Pancreas (tissue), 10 donors: ENCODE measurements at regions not wholly inside any gene's neighbourhood (a gene's known extent, or its start where the extent isn't known, plus 50 kb on each side); places are given as distances from the start of the nearest gene placed in this dataset.

Experiments
- ATAC-seq, 4 donors: fragments of 200-7000 bp; cut with Tn5 transposase; one replicate each; pipeline versions ENCODE4 v1.8.0 to v1.9.1; 2020; ENCODE audit warnings: mild to moderate bottlenecking in 4 of 4, moderate library complexity in 4 of 4
- DNase-seq, 6 donors: peaks; one replicate each; pipeline ENCODE4 v3.0.0-alpha.2; 2020
- FAIRE-seq: peaks from 2 replicates; lab custom pipeline; 2012; peaks lifted over from hg19 to GRCh38; lab: Jason Lieb, UNC
- H3K27ac ChIP-seq, 4 donors: fragments of 200-600 bp; sonication (generic); 1 replicate in 3 of 4; 2 replicates in 1 of 4; pipeline versions ENCODE4 v1.5.0 to v1.8.0; 2020
- H3K27me3 ChIP-seq, 4 donors: fragments of 200-600 bp; one replicate each; pipeline ENCODE4 v1.8.0; 2021
- H3K36me3 ChIP-seq, 3 donors: fragments of 200-600 bp; sonication (generic) in 1 of 3; one replicate each; pipeline versions ENCODE4 v1.5.0 to v1.8.0; 2020 to 2021
- H3K4me1 ChIP-seq, 3 donors: fragments of 200-600 bp; one replicate each; pipeline ENCODE4 v1.8.0; 2021
- H3K4me3 ChIP-seq, 4 donors: fragments of 200-600 bp; sonication (generic) in 2 of 4; one replicate each; pipeline versions ENCODE4 v1.5.0 to v1.8.0; 2020 to 2021
- H3K9me3 ChIP-seq, 4 donors: fragments of 200-600 bp; one replicate each; pipeline ENCODE4 v1.8.0; 2021
- CTCF ChIP-seq, 4 donors: fragments of 200-600 bp; sonication (generic) in 3 of 4; IDR thresholded peaks; one replicate each; pipeline versions ENCODE4 v1.5.0 to v1.8.0; 2021; ENCODE audit warnings: antibody characterized with exemption in 4 of 4
- WGBS, 2 donors: extraction: QIAGEN DNeasy Blood & Tissue Kit; methylation state at CpG; one replicate each; pipeline ENCODE4 v1.1.7; 2013; 5-methylcytosine and 5-hydroxymethylcytosine counted together
- intact Hi-C, 3 donors: fragments of 100-400 bp; cut with DNase I; formaldehyde crosslinking; loops; one replicate each; pipeline versions ENCODE4 v1.11.1 to v1.14.2; 2022
- donor health status: healthy with polysubstance abuse.
- donor health status: DM: no; HTN: no; CAD: no; lungs with moderate emphysema.
- donor health status: DM: no; HTN: no; CAD: no.
- donor health status: control.
- donor health status: control.
- donor health status: Bipolar disorder and iron deficiency.
- donor health status: DM: yes; HTN: yes; CAD: no.
- donor health status: DM: no; HTN: no; CAD: no.
- donor health status: DM: no; HTN: no; CAD: no.
- donor health status: DM: yes; HTN: yes; CAD: no.

DNA sequence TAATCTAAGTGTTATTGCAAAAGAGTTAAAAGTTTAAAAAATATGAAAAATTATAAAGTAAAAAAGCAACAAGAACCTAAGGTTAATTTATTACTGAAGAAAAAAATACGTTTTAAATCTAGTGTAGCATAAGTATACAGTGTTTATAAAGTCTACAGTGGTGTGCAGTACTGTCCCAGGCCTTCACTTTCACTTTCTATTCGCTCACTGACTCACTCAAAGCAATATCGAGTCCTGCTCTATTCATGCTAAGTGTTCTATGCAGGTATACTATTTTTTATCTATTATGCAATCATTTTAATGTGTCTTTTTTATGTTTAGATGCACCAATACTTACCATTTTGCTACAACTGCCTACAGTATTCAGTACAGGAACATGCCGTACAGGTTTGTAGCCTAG, 113.0 kb downstream of the MANEA start:
- WGBS, 2 donors, result 86 to 87% methylated on average over 4 of the region's 4 CpGs
- DNase-seq (no peak), ATAC-seq (no peak), FAIRE-seq (no peak)
- no peaks in the 10 kb centered on the region for H3K27me3 ChIP-seq
- intact Hi-C loops, result no loop called here
- no peaks in the 10 kb centered on the region for H3K36me3 ChIP-seq
- H3K4me3 ChIP-seq, result no peak overlapping the region
- H3K27ac ChIP-seq, result no peak overlapping the region
- TF ChIP-seq CTCF (IDR thresholded peaks at IDR 0.05), result no peak
- no peaks in the 10 kb centered on the region for H3K9me3 ChIP-seq
- peaks cover 0 to 6% (median 3%) of the 10 kb centered on the region in 3 donors for H3K4me1 ChIP-seq

DNA sequence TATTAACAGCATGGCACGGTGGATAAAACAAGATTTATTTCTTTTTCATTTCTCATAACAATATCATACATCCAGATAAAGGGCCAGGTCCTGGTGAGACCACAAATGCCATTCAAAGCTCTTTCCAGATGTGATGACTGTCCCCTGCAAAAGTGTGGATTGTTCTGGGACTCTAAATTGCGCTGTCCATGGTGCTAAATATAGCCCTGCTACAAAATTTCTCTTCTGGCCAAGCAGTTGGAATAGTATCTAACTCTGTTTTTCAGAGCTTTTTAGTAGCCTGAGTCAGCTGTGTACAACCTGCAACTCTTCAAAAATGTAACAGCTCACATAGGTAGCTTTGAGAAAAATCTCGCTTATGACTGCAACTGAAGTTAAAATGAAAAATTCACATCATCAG, 115.8 kb downstream of the MANEA start:
- no peak for TF ChIP-seq CTCF (IDR thresholded peaks at IDR 0.05)
- Histone ChIP-seq H3K4me1 (peaks cover 0 to 6% (median 0%) of the 10 kb centered on the region in 3 donors), H3K27ac (no peak overlapping the region), H3K9me3 (no peaks in the 10 kb centered on the region), H3K36me3 (no peaks in the 10 kb centered on the region), H3K4me3 (no peak overlapping the region), H3K27me3 (no peaks in the 10 kb centered on the region)
- FAIRE-seq, result no peak
- 67 to 72% methylated on average over 3 of the region's 3 CpGs for WGBS, 2 donors
- ATAC-seq, result peak in 1 of 4 donors; percentile 55
- DNase-seq, result no peak
- intact Hi-C loops, result no loop called here

DNA sequence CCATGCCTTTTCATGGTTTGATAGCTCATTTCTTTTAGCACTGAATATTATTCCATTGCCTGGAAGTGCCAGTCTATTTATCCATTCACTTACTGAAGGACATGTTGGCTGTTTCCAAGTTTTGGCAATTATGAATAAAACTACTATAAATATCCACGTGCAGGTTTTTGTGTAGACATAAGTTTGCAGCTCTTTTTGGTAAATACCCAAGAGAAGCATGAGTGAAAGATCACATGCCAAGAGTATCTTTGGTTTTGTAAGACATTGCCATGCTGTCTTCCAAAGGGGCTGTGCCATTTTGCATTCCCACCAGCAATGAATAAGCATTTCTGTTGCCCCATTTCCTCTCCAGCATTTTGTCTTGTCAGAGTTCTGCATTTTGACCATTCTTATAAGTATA, 120.9 kb downstream of the MANEA start:
- no peak overlapping the region for H3K4me3 ChIP-seq
- H3K4me1 ChIP-seq, result no peaks in the 10 kb centered on the region
- DNase-seq (no peak), FAIRE-seq (no peak), ATAC-seq (no peak)
- H3K27me3 ChIP-seq, result no peaks in the 10 kb centered on the region
- H3K27ac ChIP-seq, result no peak overlapping the region
- H3K36me3 ChIP-seq, result no peaks in the 10 kb centered on the region
- 0% methylated on average over 1 of the region's 1 CpG for WGBS, 2 donors
- intact Hi-C loops, result no loop called here
- no peak for TF ChIP-seq CTCF (IDR thresholded peaks at IDR 0.05)
- H3K9me3 ChIP-seq, result no peaks in the 10 kb centered on the region

GRCh38 chr6:95723638-95724037, 146.3 kb downstream of the MANEA start:
- no peaks in the 10 kb centered on the region for H3K9me3 ChIP-seq
- no peak overlapping the region for H3K27ac ChIP-seq
- H3K4me3 ChIP-seq, result no peak overlapping the region
- 56 to 63% methylated on average over 2 of the region's 2 CpGs for WGBS, 2 donors
- FAIRE-seq, result no peak
- intact Hi-C loops, result no loop called here
- DNase-seq, result no peak
- no peak for ATAC-seq
- no peaks in the 10 kb centered on the region for H3K36me3 ChIP-seq
- no peaks in the 10 kb centered on the region for H3K27me3 ChIP-seq
- no peak for TF ChIP-seq CTCF (IDR thresholded peaks at IDR 0.05)
- H3K4me1 ChIP-seq, result no peaks in the 10 kb centered on the region

DNA sequence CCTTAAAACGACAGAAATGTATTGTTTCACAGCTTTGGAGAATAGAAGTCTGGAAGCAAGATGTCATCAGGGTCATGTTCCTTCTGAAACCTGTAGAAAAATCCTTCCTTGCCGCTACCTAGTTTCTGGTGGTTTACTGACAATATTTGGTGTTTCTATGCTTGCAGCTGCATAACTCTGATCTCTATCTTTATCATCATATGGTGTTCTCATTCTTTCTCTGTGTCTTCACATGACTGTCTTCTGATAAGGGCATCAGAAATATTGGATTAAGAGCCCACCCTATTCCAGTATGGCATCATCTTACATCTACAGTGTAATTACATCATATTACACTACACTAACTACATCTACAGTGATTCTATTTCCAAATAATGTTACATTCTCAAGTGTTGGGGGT, 148.0 kb downstream of the MANEA start:
- no peaks in the 10 kb centered on the region for H3K27me3 ChIP-seq
- no peaks in the 10 kb centered on the region for H3K9me3 ChIP-seq
- H3K36me3 ChIP-seq, result no peaks in the 10 kb centered on the region
- no peak for TF ChIP-seq CTCF (IDR thresholded peaks at IDR 0.05)
- FAIRE-seq (no peak), ATAC-seq (no peak), DNase-seq (no peak)
- intact Hi-C loops, result no loop called here
- 57 to 61% methylated on average over 2 of the region's 2 CpGs for WGBS, 2 donors
- no peak overlapping the region for H3K4me3 ChIP-seq
- no peaks in the 10 kb centered on the region for H3K4me1 ChIP-seq
- H3K27ac ChIP-seq, result no peak overlapping the region
